HG02840 (cell line): ENCODE measurements at regions not wholly inside any gene's neighbourhood (a gene's known extent, or its start where the extent isn't known, plus 50 kb on each side); places are given as distances from the start of the nearest gene placed in this dataset.
A peak's percentile ranks its signal among the peaks of the same experiment; 100 is the strongest.
"Not testable (repeated sequence)": the region's sequence is repeated elsewhere in the genome, so short reads cannot be mapped to it uniquely, and the experiment has no call there.

Source experiments
- ATAC-seq: cut with Tn5 transposase; IDR thresholded peaks from one replicate; pipeline ENCODE4 v1.9.1; 2021; ENCODE audit warnings: mild to moderate bottlenecking, moderate library complexity, moderate number of reproducible peaks; ENCODE audit not compliant: unreplicated experiment, low FRiP score

GRCh38 chr5:148740966-148741742 lies 85.3 kb upstream of the ADRB2 start:
- ATAC-seq: no peak

GRCh38 chr5:148741766-148742165 lies 84.6 kb upstream of the ADRB2 start:
- not testable (repeated sequence) for ATAC-seq

- not testable (repeated sequence) for ATAC-seq
Observed at GRCh38 chr5:148744380-148744779, 82.0 kb upstream of the ADRB2 start.

- ATAC-seq: peak; percentile 90
Observed at GRCh38 chr5:148746826-148747535, 79.4 kb upstream of the ADRB2 start.

- ATAC-seq: no peak
Observed at GRCh38 chr5:148747536-148747906, 78.9 kb upstream of the ADRB2 start.

- no peak for ATAC-seq
Observed at GRCh38 chr5:148748702-148749392, 77.6 kb upstream of the ADRB2 start.

GRCh38 chr5:148750614-148751013 lies 75.8 kb upstream of the ADRB2 start:
- ATAC-seq: no peak

GRCh38 chr5:148751025-148751424 lies 75.4 kb upstream of the ADRB2 start:
- ATAC-seq: no peak

GRCh38 chr5:148752375-148752774 lies 74.0 kb upstream of the ADRB2 start:
- not testable (repeated sequence) for ATAC-seq

GRCh38 chr5:148759101-148759500 lies 67.3 kb upstream of the ADRB2 start:
- no peak for ATAC-seq

GRCh38 chr5:148760945-148761638 lies 65.3 kb upstream of the ADRB2 start:
- ATAC-seq: peak; percentile 99

GRCh38 chr5:148763996-148764395 lies 62.4 kb upstream of the ADRB2 start:
- ATAC-seq: no peak

GRCh38 chr5:148765061-148765460 lies 61.4 kb upstream of the ADRB2 start:
- ATAC-seq: no peak

- ATAC-seq: no peak
Observed at GRCh38 chr5:148768806-148769415, 57.5 kb upstream of the ADRB2 start.

- no peak for ATAC-seq
Observed at GRCh38 chr5:148769941-148770340, 56.5 kb upstream of the ADRB2 start.

GRCh38 chr5:148774313-148774712 lies 52.1 kb upstream of the ADRB2 start:
- no peak for ATAC-seq

- ATAC-seq: no peak
Observed at GRCh38 chr5:148776261-148776660, 50.1 kb upstream of the ADRB2 start.
